ENCODE measurements at regions not wholly inside any gene's neighbourhood (a gene's known extent, or its start where the extent isn't known, plus 50 kb on each side); places are given as distances from the start of the nearest gene placed in this dataset.
"Not testable (repeated sequence)": the region's sequence is repeated elsewhere in the genome, so short reads cannot be mapped to it uniquely, and the experiment has no call there.

DNA sequence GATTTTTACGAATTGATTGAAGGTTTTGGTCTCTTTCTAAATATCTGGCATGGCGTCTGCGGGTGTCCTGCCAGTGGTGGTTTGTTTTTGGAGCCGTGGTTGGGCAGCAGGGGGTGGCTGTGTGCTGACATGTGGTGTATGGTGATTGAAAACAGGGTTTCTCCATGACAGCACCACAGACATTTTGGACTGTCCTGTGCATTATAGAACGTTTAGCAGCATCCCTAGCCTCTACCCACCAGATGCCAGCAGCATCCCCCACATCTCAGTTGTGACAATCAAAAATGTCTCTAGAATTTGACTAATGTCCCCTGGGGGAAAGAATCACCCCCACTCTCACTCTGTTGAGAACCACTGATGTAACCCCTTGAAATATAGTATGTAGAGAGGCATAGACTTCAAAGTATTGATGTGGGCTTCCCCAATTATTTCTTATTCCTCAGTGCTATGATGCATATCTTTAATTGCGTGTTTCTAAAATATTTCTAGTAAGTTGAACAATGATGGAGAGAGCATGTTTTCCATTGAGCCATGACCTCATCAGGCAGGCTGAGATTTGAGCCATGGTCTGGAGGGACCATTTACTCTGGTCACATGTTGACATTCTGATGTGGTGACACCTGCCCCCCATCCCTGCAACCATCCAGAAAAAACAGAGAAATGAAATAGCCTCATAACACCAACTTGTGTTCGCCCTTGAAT is 77.4 kb upstream of the MID1 start:
- Histone ChIP-seq H3K4me1 (no peaks in the 10 kb centered on the region), H3K36me3 (no peaks in the 10 kb centered on the region), H3K9me3 (no peaks in the 10 kb centered on the region), H3K27ac (no peak overlapping the region), H3K4me3 (no peak overlapping the region), H3K27me3 (no peaks in the 10 kb centered on the region)
- no peak for DNase-seq
- TF ChIP-seq, protein P1, sequence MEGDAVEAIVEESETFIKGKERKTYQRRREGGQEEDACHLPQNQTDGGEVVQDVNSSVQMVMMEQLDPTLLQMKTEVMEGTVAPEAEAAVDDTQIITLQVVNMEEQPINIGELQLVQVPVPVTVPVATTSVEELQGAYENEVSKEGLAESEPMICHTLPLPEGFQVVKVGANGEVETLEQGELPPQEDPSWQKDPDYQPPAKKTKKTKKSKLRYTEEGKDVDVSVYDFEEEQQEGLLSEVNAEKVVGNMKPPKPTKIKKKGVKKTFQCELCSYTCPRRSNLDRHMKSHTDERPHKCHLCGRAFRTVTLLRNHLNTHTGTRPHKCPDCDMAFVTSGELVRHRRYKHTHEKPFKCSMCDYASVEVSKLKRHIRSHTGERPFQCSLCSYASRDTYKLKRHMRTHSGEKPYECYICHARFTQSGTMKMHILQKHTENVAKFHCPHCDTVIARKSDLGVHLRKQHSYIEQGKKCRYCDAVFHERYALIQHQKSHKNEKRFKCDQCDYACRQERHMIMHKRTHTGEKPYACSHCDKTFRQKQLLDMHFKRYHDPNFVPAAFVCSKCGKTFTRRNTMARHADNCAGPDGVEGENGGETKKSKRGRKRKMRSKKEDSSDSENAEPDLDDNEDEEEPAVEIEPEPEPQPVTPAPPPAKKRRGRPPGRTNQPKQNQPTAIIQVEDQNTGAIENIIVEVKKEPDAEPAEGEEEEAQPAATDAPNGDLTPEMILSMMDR (IDR thresholded peaks at IDR 0.05), result no peak
- TF ChIP-seq POLR2A (IDR thresholded peaks at IDR 0.05), result no peak

DNA sequence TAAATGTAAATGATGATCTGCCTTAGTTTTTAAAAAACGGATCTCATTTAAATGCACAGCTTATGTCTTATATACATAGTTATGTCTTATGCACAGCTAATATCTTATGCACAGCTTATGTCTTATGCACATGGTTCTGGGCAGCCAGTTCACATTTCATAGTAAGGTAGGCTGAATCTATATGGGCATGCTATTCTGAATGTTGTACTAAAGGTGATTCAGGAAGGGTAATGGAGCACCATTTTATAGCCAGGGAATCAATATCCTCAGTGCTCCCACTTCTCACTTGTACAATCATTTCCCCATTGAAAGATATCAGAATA is 77.9 kb upstream of the MID1 start:
- no peak overlapping the region for H3K27ac ChIP-seq
- H3K36me3 ChIP-seq, result no peaks in the 10 kb centered on the region
- no peaks in the 10 kb centered on the region for H3K27me3 ChIP-seq
- no peak for DNase-seq
- no peaks in the 10 kb centered on the region for H3K4me1 ChIP-seq
- TF ChIP-seq POLR2A (IDR thresholded peaks at IDR 0.05), result no peak
- TF ChIP-seq, protein P1 (IDR thresholded peaks at IDR 0.05), result no peak
- no peak overlapping the region for H3K4me3 ChIP-seq
- no peaks in the 10 kb centered on the region for H3K9me3 ChIP-seq

DNA sequence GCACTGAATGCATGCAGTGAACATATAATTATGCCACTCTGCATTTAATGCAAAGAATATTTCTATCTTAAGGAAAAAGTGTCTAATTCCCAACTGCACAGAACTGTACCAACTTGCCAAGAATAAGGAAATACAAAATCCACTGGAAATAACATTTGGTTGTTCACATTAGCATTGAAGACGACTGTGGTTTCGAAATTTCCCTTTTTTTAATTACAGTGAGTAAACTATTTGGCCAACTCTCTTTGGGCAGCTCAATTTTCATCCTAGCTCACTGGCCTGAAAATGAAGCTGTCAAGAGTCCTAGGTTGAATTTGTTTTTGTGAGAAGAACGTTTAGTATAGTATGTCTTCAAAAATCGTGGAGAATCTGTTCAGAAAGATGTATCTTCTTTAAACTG is 81.6 kb upstream of the MID1 start:
- no peaks in the 10 kb centered on the region for H3K27me3 ChIP-seq
- H3K9me3 ChIP-seq, result no peaks in the 10 kb centered on the region
- no peaks in the 10 kb centered on the region for H3K36me3 ChIP-seq
- no peak overlapping the region for H3K27ac ChIP-seq
- H3K4me1 ChIP-seq, result no peaks in the 10 kb centered on the region
- TF ChIP-seq, protein P1 (IDR thresholded peaks at IDR 0.05), result no peak
- no peak for TF ChIP-seq POLR2A (IDR thresholded peaks at IDR 0.05)
- no peak overlapping the region for H3K4me3 ChIP-seq
- no peak for DNase-seq

DNA sequence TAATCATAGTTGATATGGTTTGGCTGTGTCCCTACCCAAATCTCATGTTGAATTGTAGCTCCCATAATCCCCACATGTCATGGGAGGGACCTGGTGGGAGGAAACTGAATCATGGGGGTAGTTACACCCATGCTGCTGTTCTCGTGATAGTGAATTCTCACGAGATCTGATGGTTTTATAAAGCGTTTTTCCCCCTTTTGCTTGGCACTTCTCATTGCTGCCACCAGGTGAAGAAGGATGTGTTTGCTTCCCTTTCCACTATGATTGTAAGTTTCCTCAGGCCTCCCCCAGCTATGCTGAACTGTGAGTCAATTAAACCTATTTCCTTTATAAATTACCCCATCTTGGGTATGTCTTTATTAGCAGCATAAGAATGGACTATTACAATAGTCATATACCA is 86.0 kb upstream of the MID1 start:
- not testable (repeated sequence) for H3K4me3 ChIP-seq, H3K4me1 ChIP-seq, H3K9me3 ChIP-seq, DNase-seq, H3K27me3 ChIP-seq, H3K27ac ChIP-seq, H3K36me3 ChIP-seq

DNA sequence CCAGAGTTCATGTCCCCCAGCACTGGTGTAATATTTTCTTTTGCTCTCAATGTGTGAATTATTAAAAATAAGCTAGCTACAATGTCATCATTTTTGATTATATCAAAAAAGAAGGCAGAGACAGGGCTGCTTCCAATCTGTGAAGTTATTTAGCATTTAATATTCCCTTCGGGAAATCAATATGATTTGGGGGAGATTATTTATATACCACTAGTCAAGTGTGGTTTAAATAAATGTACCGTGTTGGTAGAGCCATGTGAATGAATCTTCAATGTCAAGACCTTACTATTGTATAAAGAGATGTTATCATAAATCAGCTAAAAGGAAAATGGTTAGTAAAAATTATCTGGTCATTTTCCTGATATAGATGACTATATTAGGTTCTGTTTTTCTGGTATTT is 87.4 kb upstream of the MID1 start:
- no peak for DNase-seq
- no peaks in the 10 kb centered on the region for H3K27me3 ChIP-seq
- H3K9me3 ChIP-seq, result no peaks in the 10 kb centered on the region
- no peak overlapping the region for H3K27ac ChIP-seq
- TF ChIP-seq, protein P1 (IDR thresholded peaks at IDR 0.05), result no peak
- no peak for TF ChIP-seq POLR2A (IDR thresholded peaks at IDR 0.05)
- no peaks in the 10 kb centered on the region for H3K4me1 ChIP-seq
- no peaks in the 10 kb centered on the region for H3K36me3 ChIP-seq
- no peak overlapping the region for H3K4me3 ChIP-seq

DNA sequence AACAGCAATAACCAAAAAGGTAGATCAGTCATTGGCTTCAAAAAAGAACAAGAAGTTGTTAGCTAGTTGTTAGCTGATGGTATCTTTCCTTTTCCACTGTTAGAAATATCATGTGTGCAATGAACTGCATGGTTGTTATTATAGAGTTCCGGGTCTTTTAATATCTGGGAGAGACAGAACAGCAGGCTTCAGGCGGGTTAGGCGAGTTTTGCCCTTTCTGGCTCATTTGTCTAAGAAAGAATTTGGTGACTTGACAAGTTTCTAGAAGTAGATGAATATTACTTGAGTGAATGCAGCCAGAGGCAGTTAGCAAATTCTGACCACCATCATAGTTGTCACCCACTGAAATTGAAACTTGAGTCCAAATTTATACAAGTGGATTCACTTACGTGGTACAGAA is 88.9 kb upstream of the MID1 start:
- no peaks in the 10 kb centered on the region for H3K4me1 ChIP-seq
- no peak overlapping the region for H3K27ac ChIP-seq
- H3K9me3 ChIP-seq, result no peaks in the 10 kb centered on the region
- H3K4me3 ChIP-seq, result no peak overlapping the region
- no peak for DNase-seq
- H3K36me3 ChIP-seq, result no peaks in the 10 kb centered on the region
- no peak for TF ChIP-seq POLR2A (IDR thresholded peaks at IDR 0.05)
- TF ChIP-seq, protein P1 (IDR thresholded peaks at IDR 0.05), result no peak
- no peaks in the 10 kb centered on the region for H3K27me3 ChIP-seq
